ENCODE measurements at regions not wholly inside any gene's neighbourhood (a gene's known extent, or its start where the extent isn't known, plus 50 kb on each side); places are given as distances from the start of the nearest gene placed in this dataset.

DNA sequence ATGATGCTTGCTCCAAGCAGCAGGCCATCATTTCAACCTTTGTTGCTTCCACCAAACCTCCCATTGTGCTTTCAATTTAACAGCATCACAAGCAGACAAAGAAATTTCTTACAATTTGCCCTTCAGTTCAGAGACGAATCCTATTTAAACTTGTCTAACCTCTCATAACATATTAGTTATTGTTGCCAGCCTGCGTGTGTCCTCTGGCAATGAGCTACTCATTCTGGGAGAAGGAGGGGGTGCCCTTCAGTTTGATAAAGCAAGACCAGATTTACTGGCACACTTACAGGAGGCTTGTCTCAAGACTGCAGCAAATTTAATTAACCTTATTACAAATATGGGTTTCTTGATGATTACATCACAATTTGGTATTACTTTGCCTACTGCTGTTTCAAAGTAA lies 203.6 kb upstream of the SOX5 start:
- DNase-seq (no peak), ATAC-seq (ENCODE audit: low FRiP score in 2 of 2) (no peak)
- H3K36me3 ChIP-seq = no peaks in the 10 kb centered on the region
- TF ChIP-seq POLR2AphosphoS5 (IDR thresholded peaks at IDR 0.05) = no peak
- TF ChIP-seq EP300 (IDR thresholded peaks at IDR 0.05) = no peak
- TF ChIP-seq POLR2A (IDR thresholded peaks at IDR 0.05) = no peak
- TF ChIP-seq, protein P1, sequence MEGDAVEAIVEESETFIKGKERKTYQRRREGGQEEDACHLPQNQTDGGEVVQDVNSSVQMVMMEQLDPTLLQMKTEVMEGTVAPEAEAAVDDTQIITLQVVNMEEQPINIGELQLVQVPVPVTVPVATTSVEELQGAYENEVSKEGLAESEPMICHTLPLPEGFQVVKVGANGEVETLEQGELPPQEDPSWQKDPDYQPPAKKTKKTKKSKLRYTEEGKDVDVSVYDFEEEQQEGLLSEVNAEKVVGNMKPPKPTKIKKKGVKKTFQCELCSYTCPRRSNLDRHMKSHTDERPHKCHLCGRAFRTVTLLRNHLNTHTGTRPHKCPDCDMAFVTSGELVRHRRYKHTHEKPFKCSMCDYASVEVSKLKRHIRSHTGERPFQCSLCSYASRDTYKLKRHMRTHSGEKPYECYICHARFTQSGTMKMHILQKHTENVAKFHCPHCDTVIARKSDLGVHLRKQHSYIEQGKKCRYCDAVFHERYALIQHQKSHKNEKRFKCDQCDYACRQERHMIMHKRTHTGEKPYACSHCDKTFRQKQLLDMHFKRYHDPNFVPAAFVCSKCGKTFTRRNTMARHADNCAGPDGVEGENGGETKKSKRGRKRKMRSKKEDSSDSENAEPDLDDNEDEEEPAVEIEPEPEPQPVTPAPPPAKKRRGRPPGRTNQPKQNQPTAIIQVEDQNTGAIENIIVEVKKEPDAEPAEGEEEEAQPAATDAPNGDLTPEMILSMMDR (IDR thresholded peaks at IDR 0.05) = no peak
- no peaks in the 10 kb centered on the region for H3K27me3 ChIP-seq
- WGBS, 2 donors = 56 to 59% methylated on average over 2 of the region's 2 CpGs
- H3K27ac ChIP-seq = no peak overlapping the region
- H3K4me3 ChIP-seq = no peak overlapping the region
- H3K9me3 ChIP-seq = no peaks in the 10 kb centered on the region
- no peaks in the 10 kb centered on the region for H3K4me1 ChIP-seq

DNA sequence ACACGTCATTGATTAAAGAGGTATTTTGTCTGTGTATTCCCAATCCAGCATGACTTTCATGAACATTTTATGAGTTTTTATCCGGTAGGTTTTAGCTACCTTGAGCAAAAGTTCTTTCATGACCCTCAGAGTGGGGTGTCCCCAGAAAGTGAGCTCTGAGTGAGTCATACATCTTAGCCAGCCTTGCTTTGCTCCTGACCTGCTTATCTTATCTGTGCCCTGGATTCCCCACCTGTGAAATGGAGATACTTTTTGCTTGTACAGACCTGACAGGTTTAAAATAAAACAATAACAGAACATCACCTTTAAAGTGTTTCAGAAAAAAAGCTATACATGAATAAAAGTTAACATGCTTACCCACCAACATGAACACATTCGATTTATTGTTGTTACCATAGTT lies 202.8 kb upstream of the SOX5 start:
- Histone ChIP-seq H3K9me3 (no peaks in the 10 kb centered on the region), H3K4me3 (no peak overlapping the region), H3K4me1 (no peaks in the 10 kb centered on the region), H3K36me3 (no peaks in the 10 kb centered on the region), H3K27ac (no peak overlapping the region), H3K27me3 (no peaks in the 10 kb centered on the region)
- WGBS, 2 donors = 78 to 84% methylated on average over 3 of the region's 3 CpGs
- DNase-seq (no peak), ATAC-seq (ENCODE audit: low FRiP score in 2 of 2) (no peak)
- no peak for TF ChIP-seq POLR2AphosphoS5 (IDR thresholded peaks at IDR 0.05)
- TF ChIP-seq EP300 (IDR thresholded peaks at IDR 0.05) = no peak
- TF ChIP-seq, protein P1 (IDR thresholded peaks at IDR 0.05) = no peak

DNA sequence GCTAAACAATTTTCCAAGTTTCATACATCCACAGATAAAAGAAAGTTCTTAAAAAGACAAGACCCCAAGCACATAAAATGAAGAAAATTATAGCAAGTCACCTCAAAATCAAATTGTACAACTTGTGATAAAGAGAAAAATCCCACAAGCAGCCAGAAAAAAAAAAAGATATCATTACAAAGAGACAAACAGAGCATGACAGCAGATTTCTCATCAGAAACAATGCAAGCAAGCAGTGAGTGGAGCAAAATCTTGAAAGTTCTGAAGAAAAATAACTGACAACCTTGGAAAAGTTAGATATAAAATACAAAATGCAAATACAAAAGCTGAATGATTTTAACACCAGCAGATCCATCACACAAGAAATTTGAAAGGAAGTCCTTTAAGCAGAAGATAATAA lies 194.5 kb upstream of the SOX5 start:
- H3K9me3 ChIP-seq = no peaks in the 10 kb centered on the region
- ATAC-seq (ENCODE audit: low FRiP score in 2 of 2) = no peak
- DNase-seq = no peak
- H3K4me3 ChIP-seq = no peak overlapping the region
- no peaks in the 10 kb centered on the region for H3K27me3 ChIP-seq
- H3K36me3 ChIP-seq = no peaks in the 10 kb centered on the region
- no peaks in the 10 kb centered on the region for H3K4me1 ChIP-seq
- H3K27ac ChIP-seq = no peak overlapping the region
- TF ChIP-seq, protein P1 (IDR thresholded peaks at IDR 0.05) = no peak
- TF ChIP-seq POLR2A (IDR thresholded peaks at IDR 0.05) (no peak), EP300 (IDR thresholded peaks at IDR 0.05) (no peak), POLR2AphosphoS5 (IDR thresholded peaks at IDR 0.05) (no peak)

DNA sequence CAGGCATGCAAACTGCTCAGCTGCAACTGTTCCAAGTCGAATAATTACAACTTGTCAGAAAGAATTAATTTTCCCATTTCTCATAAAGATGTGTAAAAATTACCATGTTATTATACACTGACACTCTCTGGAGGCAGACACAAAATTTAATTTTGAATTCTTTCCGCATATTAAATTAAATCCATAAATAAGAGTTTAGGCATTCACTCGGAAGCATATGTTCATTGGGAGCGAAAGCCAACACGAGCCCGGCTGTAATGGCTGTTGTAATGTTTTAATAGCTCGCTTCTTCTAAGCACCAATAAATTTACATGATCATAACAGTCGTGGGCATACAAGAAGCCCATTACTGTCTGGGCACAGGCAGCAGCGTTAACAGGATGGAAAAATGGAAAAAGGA lies 189.6 kb upstream of the SOX5 start:
- H3K9me3 ChIP-seq = no peaks in the 10 kb centered on the region
- no peak for ATAC-seq (ENCODE audit: low FRiP score in 2 of 2)
- DNase-seq = no peak
- TF ChIP-seq POLR2A (IDR thresholded peaks at IDR 0.05) (no peak), EP300 (IDR thresholded peaks at IDR 0.05) (no peak), POLR2AphosphoS5 (IDR thresholded peaks at IDR 0.05) (no peak)
- TF ChIP-seq, protein P1 (IDR thresholded peaks at IDR 0.05) = no peak
- H3K4me1 ChIP-seq = no peaks in the 10 kb centered on the region
- H3K4me3 ChIP-seq = no peak overlapping the region
- no peaks in the 10 kb centered on the region for H3K27me3 ChIP-seq
- no peaks in the 10 kb centered on the region for H3K36me3 ChIP-seq
- WGBS, 2 donors = 93 to 95% methylated on average over 9 of the region's 9 CpGs
- no peak overlapping the region for H3K27ac ChIP-seq

DNA sequence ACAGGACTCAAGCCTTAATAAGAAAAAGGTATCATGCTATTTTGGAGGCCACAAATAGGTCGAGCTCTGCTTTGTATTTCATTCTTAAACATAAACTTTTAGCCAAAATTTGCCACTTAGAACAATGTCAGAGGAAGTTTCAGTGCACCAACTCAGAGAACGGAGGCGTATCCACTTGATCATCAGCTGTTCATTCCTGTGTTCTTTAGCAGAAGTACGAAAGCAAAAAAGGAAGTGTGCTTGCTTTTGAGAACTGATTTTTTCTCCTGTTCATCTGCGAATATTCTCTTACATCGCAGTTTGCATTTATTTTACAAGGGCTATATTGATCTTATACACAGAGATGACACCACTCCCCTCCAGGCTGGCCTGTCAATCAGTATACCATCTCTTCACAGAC lies 188.6 kb upstream of the SOX5 start:
- H3K4me1 ChIP-seq = no peaks in the 10 kb centered on the region
- no peaks in the 10 kb centered on the region for H3K36me3 ChIP-seq
- no peak for DNase-seq
- no peak overlapping the region for H3K27ac ChIP-seq
- H3K9me3 ChIP-seq = no peaks in the 10 kb centered on the region
- H3K4me3 ChIP-seq = no peak overlapping the region
- ATAC-seq (ENCODE audit: low FRiP score in 2 of 2) = no peak
- WGBS, 2 donors = 43 to 66% methylated on average over 6 of the region's 6 CpGs
- no peaks in the 10 kb centered on the region for H3K27me3 ChIP-seq
- TF ChIP-seq EP300 (IDR thresholded peaks at IDR 0.05) (no peak), POLR2A (IDR thresholded peaks at IDR 0.05) (no peak), POLR2AphosphoS5 (IDR thresholded peaks at IDR 0.05) (no peak)
- TF ChIP-seq, protein P1 (IDR thresholded peaks at IDR 0.05) = no peak

All from upper lobe of left lung (tissue), 6 donors.